Small intestine (tissue), 7 donors: ENCODE measurements at regions not wholly inside any gene's neighbourhood (a gene's known extent, or its start where the extent isn't known, plus 50 kb on each side); places are given as distances from the start of the nearest gene placed in this dataset.
A peak's percentile ranks its signal among the peaks of the same experiment; 100 is the strongest.

ENCODE experiments used
- DNase-seq, 2 donors: peaks; one replicate each; pipeline versions ENCODE4 v3.0.0 to v3.0.0-alpha.2; 2013
- FAIRE-seq: peaks from 2 replicates; lab custom pipeline; 2012; peaks lifted over from hg19 to GRCh38; lab: Jason Lieb, UNC
- H3K27ac ChIP-seq, 3 donors: one replicate each; pipeline ENCODE4 v1.5.1; 2013; ENCODE audit warnings: low read length in 2 of 3, mild to moderate bottlenecking in 2 of 3, control low read depth in 1 of 3, inconsistent platforms in 1 of 3, low read depth in 1 of 3, moderate library complexity in 1 of 3
- H3K27me3 ChIP-seq, 3 donors: one replicate each; pipeline ENCODE4 v1.6.1; 2013; ENCODE audit warnings: low read length in 3 of 3, inconsistent platforms in 1 of 3; ENCODE audit not compliant: control insufficient read depth in 3 of 3, insufficient read depth in 3 of 3
- H3K36me3 ChIP-seq, 3 donors: one replicate each; pipeline ENCODE4 v1.6.1; 2013; ENCODE audit warnings: low read length in 3 of 3, inconsistent platforms in 1 of 3, low read depth in 1 of 3, mild to moderate bottlenecking in 1 of 3, moderate library complexity in 1 of 3; ENCODE audit not compliant: control insufficient read depth in 3 of 3, insufficient read depth in 2 of 3
- H3K4me1 ChIP-seq, 3 donors: one replicate each; pipeline ENCODE4 v1.6.1; 2013; ENCODE audit warnings: low read length in 2 of 3, inconsistent platforms in 1 of 3, low read depth in 1 of 3, mild to moderate bottlenecking in 1 of 3, moderate library complexity in 1 of 3; ENCODE audit not compliant: control insufficient read depth in 3 of 3, insufficient read depth in 2 of 3
- H3K4me3 ChIP-seq, 3 donors: one replicate each; pipeline ENCODE4 v1.5.1; 2013; ENCODE audit warnings: low read length in 3 of 3, control low read depth in 1 of 3, inconsistent platforms in 1 of 3, low read depth in 1 of 3, mild to moderate bottlenecking in 1 of 3, moderate library complexity in 1 of 3
- H3K9me3 ChIP-seq, 2 donors: one replicate each; pipeline ENCODE4 v1.6.1; 2013; ENCODE audit warnings: low read depth in 1 of 2, low read length in 1 of 2; ENCODE audit not compliant: control insufficient read depth in 2 of 2, insufficient read depth in 1 of 2
- WGBS, 3 donors: extraction: QIAGEN DNeasy Blood & Tissue Kit; methylation state at CpG; one replicate each; pipeline ENCODE4 v1.1.7; 2013; 5-methylcytosine and 5-hydroxymethylcytosine counted together
- donor health status: healthy with polysubstance abuse.
- donor health status: control.
- donor health status: control.
- donor health status: Bipolar disorder and iron deficiency.
- donor health status: healthy.

DNA sequence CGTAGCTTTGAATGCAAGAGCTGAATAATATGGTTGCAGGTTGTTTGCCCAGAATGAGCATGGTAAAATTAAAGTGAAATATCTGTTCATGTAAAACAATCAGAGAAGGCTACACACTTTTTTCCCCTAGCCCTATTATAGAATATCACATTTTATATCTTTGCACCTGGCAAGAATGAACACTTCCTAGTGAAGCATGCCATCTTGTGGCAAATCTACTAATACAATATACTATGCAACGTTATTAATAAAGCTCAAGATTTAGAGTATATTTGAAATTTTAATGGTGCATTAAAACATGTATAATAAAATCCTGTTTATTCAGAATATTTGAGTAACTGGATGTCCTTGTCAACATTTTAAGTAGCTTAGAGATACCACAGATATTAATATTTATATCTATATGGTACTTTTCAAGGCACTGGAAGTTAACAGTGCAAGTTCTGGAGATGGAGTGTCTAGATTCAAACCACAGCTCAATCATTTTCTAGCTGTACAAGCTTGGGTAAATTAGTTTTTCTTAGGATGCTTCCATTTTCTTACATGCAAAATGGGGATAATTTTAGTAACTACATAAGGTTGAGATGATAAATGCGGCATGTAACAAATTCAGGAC, 643.1 kb upstream of the SEMA3D start:
- Histone ChIP-seq H3K4me1 (no peaks in the 10 kb centered on the region), H3K27me3 (no peaks in the 10 kb centered on the region), H3K4me3 (no peak overlapping the region), H3K27ac (no peak overlapping the region), H3K36me3 (no peaks in the 10 kb centered on the region), H3K9me3 (no peaks in the 10 kb centered on the region)
- DNase-seq (peak; percentile 23 to 26), FAIRE-seq (no peak)
- WGBS, 3 donors = 53 to 63% (median 62%) methylated on average over 3 of the region's 3 CpGs

GRCh38 chr7:85829176-85829575, 642.3 kb upstream of the SEMA3D start:
- H3K9me3 ChIP-seq = no peaks in the 10 kb centered on the region
- H3K27me3 ChIP-seq = no peaks in the 10 kb centered on the region
- FAIRE-seq = no peak
- H3K4me1 ChIP-seq = no peaks in the 10 kb centered on the region
- 94 to 99% (median 96%) methylated on average over 1 of the region's 1 CpG for WGBS, 3 donors
- H3K4me3 ChIP-seq = no peak overlapping the region
- no peak overlapping the region for H3K27ac ChIP-seq
- no peak for DNase-seq
- no peaks in the 10 kb centered on the region for H3K36me3 ChIP-seq

DNA sequence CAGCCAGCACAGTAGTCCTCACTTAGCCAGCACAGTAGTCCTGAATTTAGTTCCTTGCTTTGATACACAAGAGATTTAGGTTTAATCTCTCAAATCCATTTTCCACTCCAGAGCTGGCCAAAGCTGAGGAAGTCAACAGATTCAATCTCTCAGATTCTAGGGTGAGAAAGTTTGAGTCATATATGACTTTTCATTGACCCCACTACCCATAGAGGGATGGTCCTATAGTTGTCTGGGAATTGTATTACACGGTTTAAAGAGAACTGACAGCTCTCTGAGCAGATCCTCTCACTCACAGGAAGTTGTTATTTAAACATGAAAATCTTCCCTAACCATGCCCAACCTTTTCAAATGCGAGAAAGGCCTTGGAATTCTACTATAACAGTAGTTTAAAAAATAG, 641.8 kb upstream of the SEMA3D start:
- no peaks in the 10 kb centered on the region for H3K36me3 ChIP-seq
- no peak overlapping the region for H3K27ac ChIP-seq
- H3K9me3 ChIP-seq = no peaks in the 10 kb centered on the region
- DNase-seq (no peak), FAIRE-seq (no peak)
- WGBS, 3 donors = 56 to 79% (median 59%) methylated on average over 2 of the region's 2 CpGs
- no peaks in the 10 kb centered on the region for H3K27me3 ChIP-seq
- H3K4me1 ChIP-seq = no peaks in the 10 kb centered on the region
- H3K4me3 ChIP-seq = no peak overlapping the region

- Histone ChIP-seq H3K4me3 (no peak overlapping the region), H3K36me3 (no peaks in the 10 kb centered on the region), H3K4me1 (no peaks in the 10 kb centered on the region), H3K9me3 (peaks cover 0 to 15% of the 10 kb centered on the region in 2 donors), H3K27me3 (no peaks in the 10 kb centered on the region), H3K27ac (no peak overlapping the region)
- FAIRE-seq = no peak
- WGBS, 3 donors = 79 to 81% (median 79%) methylated on average over 8 of the region's 8 CpGs
- DNase-seq = no peak
Measured at GRCh38 chr7:85823396-85824080, 636.7 kb upstream of the SEMA3D start.

GRCh38 chr7:85821926-85822325, 635.1 kb upstream of the SEMA3D start:
- 84 to 91% (median 87%) methylated on average over 4 of the region's 4 CpGs for WGBS, 3 donors
- Histone ChIP-seq H3K36me3 (no peaks in the 10 kb centered on the region), H3K27me3 (no peaks in the 10 kb centered on the region), H3K4me1 (no peaks in the 10 kb centered on the region), H3K9me3 (peaks cover 0 to 15% of the 10 kb centered on the region in 2 donors), H3K27ac (no peak overlapping the region), H3K4me3 (no peak overlapping the region)
- no peak for FAIRE-seq
- DNase-seq = no peak

DNA sequence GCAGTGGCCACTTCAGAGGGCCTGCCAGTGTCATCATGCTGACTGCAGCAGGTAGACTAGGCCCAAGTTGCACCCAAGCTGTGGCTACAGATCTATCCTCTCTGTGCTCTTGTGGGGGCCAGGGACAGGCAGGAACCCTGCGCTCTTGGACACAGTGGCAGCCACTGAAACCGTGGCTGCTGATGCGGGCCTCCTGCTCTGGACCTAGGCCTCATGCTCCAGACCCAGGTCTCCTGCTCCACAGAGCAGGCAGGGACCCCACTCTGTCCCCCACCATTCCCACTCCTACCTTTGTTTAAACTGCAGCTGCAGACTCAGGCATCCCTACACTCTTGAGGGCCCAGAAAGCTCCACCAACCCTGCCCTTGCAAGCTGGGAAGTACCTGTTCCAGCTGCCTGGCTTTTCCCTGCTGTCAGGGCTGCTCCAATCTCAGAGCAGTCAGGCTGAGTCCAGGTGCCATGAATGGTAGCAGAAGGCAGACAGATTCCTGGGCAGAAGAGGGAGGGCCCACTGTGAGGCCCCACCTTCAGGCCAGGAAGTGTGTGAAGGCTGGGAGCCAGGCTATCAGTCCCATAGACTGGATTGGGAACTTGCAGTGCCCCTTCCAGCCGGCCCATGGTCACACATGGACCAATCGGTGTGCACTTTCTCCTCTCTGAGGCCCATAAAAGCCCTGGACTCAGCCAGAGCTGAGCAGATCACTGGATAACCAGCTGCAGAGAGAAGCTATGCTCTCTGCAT, 634.0 kb upstream of the SEMA3D start:
- Histone ChIP-seq H3K9me3 (peaks cover 0 to 15% of the 10 kb centered on the region in 2 donors), H3K4me1 (no peaks in the 10 kb centered on the region), H3K36me3 (no peaks in the 10 kb centered on the region), H3K27ac (no peak overlapping the region), H3K27me3 (no peaks in the 10 kb centered on the region), H3K4me3 (no peak overlapping the region)
- 89 to 92% (median 91%) methylated on average over 5 of the region's 5 CpGs for WGBS, 3 donors
- DNase-seq (no peak), FAIRE-seq (no peak)

GRCh38 chr7:85815526-85815925, 628.7 kb upstream of the SEMA3D start:
- H3K36me3 ChIP-seq = no peaks in the 10 kb centered on the region
- DNase-seq (no peak), FAIRE-seq (no peak)
- H3K4me1 ChIP-seq = no peaks in the 10 kb centered on the region
- H3K27ac ChIP-seq = no peak overlapping the region
- no peak overlapping the region for H3K4me3 ChIP-seq
- peaks cover 0 to 1% of the 10 kb centered on the region in 2 donors for H3K9me3 ChIP-seq
- no peaks in the 10 kb centered on the region for H3K27me3 ChIP-seq

GRCh38 chr7:85806321-85806720, 619.5 kb upstream of the SEMA3D start:
- FAIRE-seq = no peak
- H3K27me3 ChIP-seq = no peaks in the 10 kb centered on the region

More at GRCh38 chr7:85806321-85806720, 619.5 kb upstream of the SEMA3D start:
- Histone ChIP-seq H3K27ac (no peak overlapping the region), H3K9me3 (no peaks in the 10 kb centered on the region), H3K4me3 (no peak overlapping the region), H3K4me1 (no peaks in the 10 kb centered on the region), H3K36me3 (no peaks in the 10 kb centered on the region)
- peak; percentile 4 to 7 for DNase-seq
